ENCODE measurements at regions not wholly inside any gene's neighbourhood (a gene's known extent, or its start where the extent isn't known, plus 50 kb on each side); places are given as distances from the start of the nearest gene placed in this dataset.

DNA sequence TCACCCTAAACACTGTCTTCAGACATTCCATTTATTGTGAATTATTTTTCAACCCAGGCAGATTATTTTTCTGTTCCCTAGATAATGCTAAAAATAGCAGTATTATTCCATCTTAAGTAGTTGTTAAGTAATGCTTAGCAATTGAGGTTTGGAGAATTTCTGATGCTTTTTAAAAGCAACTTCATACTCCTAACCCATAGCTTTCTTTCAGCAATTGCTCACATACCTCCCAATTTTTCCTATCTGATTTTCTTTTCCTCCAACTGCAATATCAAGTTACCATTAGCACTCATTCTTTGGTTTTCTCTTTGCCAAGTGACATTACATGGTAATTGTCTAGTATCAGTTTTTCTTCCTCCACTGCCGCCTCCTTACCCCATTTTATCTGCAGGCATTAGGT, 104.7 kb downstream of the GPR85 start:
- Histone ChIP-seq H2BK5ac (ENCODE audit: low read depth, low read length) (no peak overlapping the region), H3K4me2 (ENCODE audit: insufficient read depth in 1 of 2, low read depth in 2 of 2, low read length in 2 of 2) (no peak overlapping the region), H3K79me1 (ENCODE audit: low read depth, low read length) (no peaks in the 10 kb centered on the region), H2BK120ac (replicated peaks; ENCODE audit: low read depth, low read length) (no peak overlapping the region), H4K5ac (ENCODE audit: insufficient read length, low read depth, low read length) (no peak overlapping the region), H3K9ac (replicated peaks in 1 of 4; ENCODE audit: extremely low read depth in 1 of 4, low read depth in 3 of 4, low read length in 3 of 4) (no peak overlapping the region), H2AK5ac (ENCODE audit: low read depth, low read length) (no peak overlapping the region), H3K27me3 (replicated peaks in 1 of 4; ENCODE audit: control insufficient read depth in 3 of 4, extremely low read depth in 1 of 4, insufficient read depth in 3 of 4, low read length in 3 of 4) (no peaks in the 10 kb centered on the region), H2BK12ac (ENCODE audit: low read depth, low read length) (no peak overlapping the region), H2AFZ (ENCODE audit: low read length) (no peak overlapping the region), H2BK20ac (ENCODE audit: low read length) (no peak overlapping the region), H4K8ac (ENCODE audit: extremely low read depth, insufficient read depth, low read length) (no peak overlapping the region), H3K4ac (replicated peaks; ENCODE audit: insufficient read length, low read depth, low read length) (no peak overlapping the region), H3K4me1 (replicated peaks in 1 of 4; ENCODE audit: control insufficient read depth in 3 of 4, insufficient read depth in 4 of 4, low read length in 3 of 4) (no peaks in the 10 kb centered on the region), H3K23ac (ENCODE audit: insufficient read length) (no peak overlapping the region), H4K91ac (replicated peaks; ENCODE audit: insufficient read length, low read length) (no peak overlapping the region), H2BK15ac (ENCODE audit: low read length) (no peak overlapping the region), H3K4me3 (ENCODE audit: extremely low read depth in 1 of 4, insufficient read depth in 2 of 4, low read depth in 3 of 4, low read length in 4 of 4) (no peak overlapping the region), H3K14ac (ENCODE audit: insufficient read length) (no peak overlapping the region), H3K56ac (replicated peaks; ENCODE audit: insufficient read length, low read depth, low read length) (no peak overlapping the region), H3K23me2 (ENCODE audit: low read depth, low read length) (no peaks in the 10 kb centered on the region), H3K27ac (ENCODE audit: low read depth, low read length) (no peak overlapping the region), H3K79me2 (ENCODE audit: control insufficient read depth in 1 of 2, insufficient read depth in 2 of 2, low read length in 2 of 2) (no peaks in the 10 kb centered on the region), H3K18ac (ENCODE audit: extremely low read depth, low read length) (no peak overlapping the region), H3K36me3 (ENCODE audit: control insufficient read depth in 2 of 4, insufficient read depth in 4 of 4, low read length in 3 of 4) (no peaks in the 10 kb centered on the region), H4K20me1 (replicated peaks in 1 of 2; ENCODE audit: control insufficient read depth in 1 of 2, insufficient read depth in 2 of 2, low read length in 2 of 2) (no peaks in the 10 kb centered on the region), H3K9me3 (ENCODE audit: insufficient read depth in 2 of 2, low read depth in 1 of 2, low read length in 1 of 2) (no peaks in the 10 kb centered on the region)
- ChIA-PET POLR2A (ENCODE audit: partially characterized antibody) (no interaction called here), CTCF (ENCODE audit: partially characterized antibody) (no interaction called here)
- no peak for DNase-seq (ENCODE audit: low read depth in 1 of 2, low spot score in 2 of 2)
- FAIRE-seq = no peak
- 73% methylated on average over 1 of the region's 1 CpG; no CpG with 5 or more reads in 1 of the 2 experiments for WGBS, 2 experiments (ENCODE audit: extremely low coverage in 1 of 2, insufficient coverage in 1 of 2, insufficient read length in 1 of 2, insufficient replicate concordance in 2 of 2, low coverage in 1 of 2, low lambda C conversion rate in 2 of 2, missing lambda C conversion rate in 1 of 2)
- TF ChIP-seq TAF1 (IDR thresholded peaks at IDR 0.05; ENCODE audit: low read depth, low read length) = no peak
